Kidney epithelial cell (primary cell): ENCODE measurements at regions not wholly inside any gene's neighbourhood (a gene's known extent, or its start where the extent isn't known, plus 50 kb on each side); places are given as distances from the start of the nearest gene placed in this dataset.

ENCODE experiments used
- DNase-seq: peaks from one replicate; pipeline ENCODE4 v3.0.0-alpha.2; 2010; ENCODE audit warnings: low read depth
- H3K27me3 ChIP-seq: 2 replicates; pipeline ENCODE4 v1.6.0; 2011; ENCODE audit warnings: low read length; ENCODE audit not compliant: control insufficient read depth, insufficient read depth
- H3K36me3 ChIP-seq: 2 replicates; pipeline ENCODE4 v1.5.1; 2011; ENCODE audit warnings: low read length; ENCODE audit not compliant: control insufficient read depth, insufficient read depth
- H3K4me3 ChIP-seq: 2 replicates; pipeline ENCODE4 v1.5.1; 2011; ENCODE audit warnings: low read depth, mild to moderate bottlenecking, control low read depth, low read length
- CTCF ChIP-seq: IDR thresholded peaks from 2 replicates; pipeline ENCODE4 v1.5.1; 2011; ENCODE audit warnings: mild to moderate bottlenecking, moderate library complexity, low read length, control low read depth, inconsistent platforms; ENCODE audit not compliant: insufficient read depth, poor library complexity, severe bottlenecking

- Histone ChIP-seq H3K4me3 (no peak overlapping the region), H3K27me3 (no peaks in the 10 kb centered on the region), H3K36me3 (no peaks in the 10 kb centered on the region)
- DNase-seq: no peak
- TF ChIP-seq CTCF: no peak
Observed at GRCh38 chr11:95435628-95436353, 204.8 kb upstream of the SESN3 start.

- Histone ChIP-seq H3K36me3 (no peaks in the 10 kb centered on the region), H3K27me3 (no peaks in the 10 kb centered on the region), H3K4me3 (no peak overlapping the region)
- TF ChIP-seq CTCF: no peak
- DNase-seq: no peak
Observed at GRCh38 chr11:95435192-95435591, 204.2 kb upstream of the SESN3 start.

GRCh38 chr11:95434489-95435057 is 203.6 kb upstream of the SESN3 start:
- H3K27me3 ChIP-seq: no peaks in the 10 kb centered on the region
- no peak overlapping the region for H3K4me3 ChIP-seq
- no peak for DNase-seq
- TF ChIP-seq CTCF: no peak
- no peaks in the 10 kb centered on the region for H3K36me3 ChIP-seq

GRCh38 chr11:95434009-95434408 is 203.0 kb upstream of the SESN3 start:
- no peak for DNase-seq
- Histone ChIP-seq H3K4me3 (no peak overlapping the region), H3K27me3 (no peaks in the 10 kb centered on the region), H3K36me3 (no peaks in the 10 kb centered on the region)
- TF ChIP-seq CTCF: no peak

- no peak for DNase-seq
- H3K36me3 ChIP-seq: no peaks in the 10 kb centered on the region
- no peak overlapping the region for H3K4me3 ChIP-seq
- no peak for TF ChIP-seq CTCF
- no peaks in the 10 kb centered on the region for H3K27me3 ChIP-seq
Observed at GRCh38 chr11:95432714-95433503, 201.9 kb upstream of the SESN3 start.
